SK-N-SH (cell line): ENCODE measurements at regions not wholly inside any gene's neighbourhood (a gene's known extent, or its start where the extent isn't known, plus 50 kb on each side); places are given as distances from the start of the nearest gene placed in this dataset.

ENCODE experiments used
- SIN3A ChIP-seq: IDR thresholded peaks from 2 replicates; pipeline ENCODE4 v1.6.1; 2012; ENCODE audit warnings: low read depth, mild to moderate bottlenecking, low read length, moderate library complexity, borderline replicate concordance
- TF ChIP-seq, protein P1 (sequence below): fragments of 200-600 bp; sonication (generic); IDR thresholded peaks from 2 replicates; pipeline ENCODE4 v1.6.1; 2017; ENCODE audit warnings: antibody characterized with exemption, mild to moderate bottlenecking, moderate library complexity

DNA sequence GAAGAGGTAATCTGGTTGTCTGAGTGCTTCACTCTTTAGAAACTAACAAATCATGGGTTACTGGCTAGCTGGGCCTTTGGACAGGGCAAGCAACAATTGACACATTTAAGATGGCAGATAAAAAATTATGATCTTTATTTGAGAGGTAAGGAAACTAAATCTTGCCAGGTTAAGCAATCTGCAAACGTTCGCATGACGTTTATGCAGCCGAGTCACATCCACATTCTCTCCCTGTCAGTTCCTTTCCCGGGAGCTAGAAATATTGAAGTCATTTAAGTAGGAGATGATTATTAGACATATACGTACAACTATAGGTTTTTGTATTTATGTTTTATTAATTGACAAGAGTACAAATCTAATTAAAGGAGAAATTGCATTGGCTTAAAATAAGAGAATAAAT is 57.4 kb upstream of the RCN1 start:
- no peak for TF ChIP-seq SIN3A
- TF ChIP-seq, protein P1, sequence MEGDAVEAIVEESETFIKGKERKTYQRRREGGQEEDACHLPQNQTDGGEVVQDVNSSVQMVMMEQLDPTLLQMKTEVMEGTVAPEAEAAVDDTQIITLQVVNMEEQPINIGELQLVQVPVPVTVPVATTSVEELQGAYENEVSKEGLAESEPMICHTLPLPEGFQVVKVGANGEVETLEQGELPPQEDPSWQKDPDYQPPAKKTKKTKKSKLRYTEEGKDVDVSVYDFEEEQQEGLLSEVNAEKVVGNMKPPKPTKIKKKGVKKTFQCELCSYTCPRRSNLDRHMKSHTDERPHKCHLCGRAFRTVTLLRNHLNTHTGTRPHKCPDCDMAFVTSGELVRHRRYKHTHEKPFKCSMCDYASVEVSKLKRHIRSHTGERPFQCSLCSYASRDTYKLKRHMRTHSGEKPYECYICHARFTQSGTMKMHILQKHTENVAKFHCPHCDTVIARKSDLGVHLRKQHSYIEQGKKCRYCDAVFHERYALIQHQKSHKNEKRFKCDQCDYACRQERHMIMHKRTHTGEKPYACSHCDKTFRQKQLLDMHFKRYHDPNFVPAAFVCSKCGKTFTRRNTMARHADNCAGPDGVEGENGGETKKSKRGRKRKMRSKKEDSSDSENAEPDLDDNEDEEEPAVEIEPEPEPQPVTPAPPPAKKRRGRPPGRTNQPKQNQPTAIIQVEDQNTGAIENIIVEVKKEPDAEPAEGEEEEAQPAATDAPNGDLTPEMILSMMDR: no peak
